ENCODE measurements at regions not wholly inside any gene's neighbourhood (a gene's known extent, or its start where the extent isn't known, plus 50 kb on each side); places are given as distances from the start of the nearest gene placed in this dataset.

DNA sequence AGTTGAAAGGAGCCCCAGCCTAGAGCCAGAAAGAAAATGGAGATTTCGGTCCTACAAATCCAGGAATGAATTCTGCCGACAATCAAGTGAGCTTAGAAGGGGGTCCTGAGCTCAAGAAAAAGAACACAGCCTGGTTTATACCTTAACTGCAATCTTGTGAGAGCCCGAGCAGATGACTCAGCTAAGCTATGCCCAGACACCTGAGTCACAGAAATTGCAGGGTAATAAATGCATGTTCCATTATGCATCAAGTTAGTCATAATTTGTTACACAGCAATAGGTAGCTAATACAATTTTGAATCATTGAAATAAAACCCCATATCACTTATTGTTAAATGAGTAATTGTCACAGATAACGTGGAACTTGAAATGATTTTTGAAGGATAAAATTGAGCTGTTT, 111.8 kb upstream of the FOXP2 start:
- no CpG with 5 or more reads among the region's 4 CpGs for WGBS (ENCODE audit: extremely low coverage, insufficient read length, low lambda C conversion rate)
- no peak overlapping the region for H3K23ac ChIP-seq (ENCODE audit: insufficient read length, low read depth, low read length)
- no peak overlapping the region for H4K5ac ChIP-seq (ENCODE audit: insufficient read length, low read depth, low read length)
- no peak overlapping the region for H2BK20ac ChIP-seq (ENCODE audit: low read depth, low read length, poor library complexity, severe bottlenecking)
- H2BK12ac ChIP-seq (ENCODE audit: insufficient read length, low read depth, low read length), result no peak overlapping the region
- H3K4me1 Mint-ChIP-seq, result no peaks in the 10 kb centered on the region
- no peak overlapping the region for H4K8ac ChIP-seq (replicated peaks; ENCODE audit: insufficient read length, low read depth, low read length)
- no peak overlapping the region for H2AFZ ChIP-seq (ENCODE audit: low read length)
- H2BK5ac ChIP-seq (ENCODE audit: insufficient read length, low read length), result no peak overlapping the region
- no peak for DNase-seq
- no peak overlapping the region for H2AK5ac ChIP-seq (ENCODE audit: insufficient read length, low read length)
- no peaks in the 10 kb centered on the region for H3K27me3 Mint-ChIP-seq (ENCODE audit: low read depth)
- no peaks in the 10 kb centered on the region for H4K20me1 ChIP-seq (ENCODE audit: control insufficient read depth, insufficient read depth, insufficient read length)
- no peak overlapping the region for H3K27ac ChIP-seq (ENCODE audit: insufficient read length, low read depth, low read length)
- no peak overlapping the region for H3K4me3 Mint-ChIP-seq
- no peaks in the 10 kb centered on the region for H3K4me1 ChIP-seq (ENCODE audit: insufficient read depth, low read length)
- no peak overlapping the region for H3T11ph ChIP-seq (ENCODE audit: low read length)
- H3K4me2 ChIP-seq (ENCODE audit: insufficient read depth, insufficient read length, low read length), result no peak overlapping the region
- TF ChIP-seq, protein P1, sequence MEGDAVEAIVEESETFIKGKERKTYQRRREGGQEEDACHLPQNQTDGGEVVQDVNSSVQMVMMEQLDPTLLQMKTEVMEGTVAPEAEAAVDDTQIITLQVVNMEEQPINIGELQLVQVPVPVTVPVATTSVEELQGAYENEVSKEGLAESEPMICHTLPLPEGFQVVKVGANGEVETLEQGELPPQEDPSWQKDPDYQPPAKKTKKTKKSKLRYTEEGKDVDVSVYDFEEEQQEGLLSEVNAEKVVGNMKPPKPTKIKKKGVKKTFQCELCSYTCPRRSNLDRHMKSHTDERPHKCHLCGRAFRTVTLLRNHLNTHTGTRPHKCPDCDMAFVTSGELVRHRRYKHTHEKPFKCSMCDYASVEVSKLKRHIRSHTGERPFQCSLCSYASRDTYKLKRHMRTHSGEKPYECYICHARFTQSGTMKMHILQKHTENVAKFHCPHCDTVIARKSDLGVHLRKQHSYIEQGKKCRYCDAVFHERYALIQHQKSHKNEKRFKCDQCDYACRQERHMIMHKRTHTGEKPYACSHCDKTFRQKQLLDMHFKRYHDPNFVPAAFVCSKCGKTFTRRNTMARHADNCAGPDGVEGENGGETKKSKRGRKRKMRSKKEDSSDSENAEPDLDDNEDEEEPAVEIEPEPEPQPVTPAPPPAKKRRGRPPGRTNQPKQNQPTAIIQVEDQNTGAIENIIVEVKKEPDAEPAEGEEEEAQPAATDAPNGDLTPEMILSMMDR (conservative IDR thresholded peaks at IDR 0.05), result no peak
- H4K91ac ChIP-seq (ENCODE audit: insufficient read length, low read depth, low read length), result no peak overlapping the region
- H3K27me3 ChIP-seq (ENCODE audit: insufficient read depth, low read length), result no peaks in the 10 kb centered on the region
- no peak overlapping the region for H3K56ac ChIP-seq (ENCODE audit: insufficient read length, low read depth, low read length)
- no peaks in the 10 kb centered on the region for H3K36me3 Mint-ChIP-seq (ENCODE audit: insufficient read depth in 1 of 3, low read depth in 3 of 3)
- no peak overlapping the region for H2BK120ac ChIP-seq (ENCODE audit: low read depth, low read length, poor library complexity, severe bottlenecking)
- no peak overlapping the region for H2BK15ac ChIP-seq (ENCODE audit: low read depth, low read length)
- H3K4ac ChIP-seq (ENCODE audit: low read depth, low read length), result no peak overlapping the region
- no peaks in the 10 kb centered on the region for H3K79me1 ChIP-seq (ENCODE audit: insufficient read depth, low read depth, low read length, poor library complexity, severe bottlenecking)
- H3K9me3 Mint-ChIP-seq, result no peaks in the 10 kb centered on the region
- no peak overlapping the region for H3K27ac Mint-ChIP-seq
- H3K79me2 ChIP-seq (ENCODE audit: insufficient read depth, low read length), result no peaks in the 10 kb centered on the region
- no peak overlapping the region for H3K14ac ChIP-seq (ENCODE audit: insufficient read depth, low read length)
- H3K23me2 ChIP-seq (ENCODE audit: insufficient read length, low read depth, low read length, poor library complexity, severe bottlenecking), result no peaks in the 10 kb centered on the region
- H3K9me3 ChIP-seq (ENCODE audit: control insufficient read depth, low read depth, low read length), result no peaks in the 10 kb centered on the region
- H3K18ac ChIP-seq (ENCODE audit: insufficient read length, low read depth, low read length), result no peak overlapping the region
- no peak overlapping the region for H3K9ac ChIP-seq (ENCODE audit: extremely low read depth, insufficient read length, low read length)
